ENCODE measurements at regions not wholly inside any gene's neighbourhood (a gene's known extent, or its start where the extent isn't known, plus 50 kb on each side); places are given as distances from the start of the nearest gene placed in this dataset.

DNA sequence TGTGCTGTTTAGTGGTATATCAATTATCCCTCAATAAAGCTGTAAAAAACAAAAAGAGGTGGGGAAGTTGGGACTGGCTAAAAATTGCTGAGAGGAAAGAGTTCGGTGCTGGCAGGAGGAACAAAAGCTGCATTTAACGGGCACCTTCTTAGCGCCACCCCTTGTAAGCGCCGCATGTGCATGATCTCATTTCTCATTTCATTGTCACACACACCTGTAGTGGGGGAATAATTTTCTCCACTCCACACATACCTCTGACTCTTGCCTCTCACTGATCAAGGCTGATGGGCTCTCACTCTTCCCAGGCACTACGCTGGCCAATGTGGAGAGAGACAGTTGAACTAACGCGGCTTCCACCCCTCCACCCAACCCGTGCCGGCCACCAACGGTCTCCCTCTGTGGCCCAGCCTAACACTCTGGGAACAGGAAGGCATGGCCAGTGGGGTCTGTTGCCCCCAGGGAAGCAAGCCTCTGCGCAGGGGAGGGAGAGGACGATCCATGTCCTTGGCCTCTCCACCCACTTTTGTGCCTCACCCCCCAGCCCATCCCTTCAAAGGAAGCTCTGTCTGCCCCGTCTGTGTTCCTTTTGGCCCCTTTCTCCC is 186.7 kb upstream of the SYT13 start:
- DNase-seq = no peak

- no peak for DNase-seq
Measured at GRCh38 chr11:45471266-45471665, 185.1 kb upstream of the SYT13 start.

- DNase-seq = no peak
Measured at GRCh38 chr11:45470794-45471167, 184.6 kb upstream of the SYT13 start.

- DNase-seq = no peak
Measured at GRCh38 chr11:45470151-45470793, 184.1 kb upstream of the SYT13 start.

GRCh38 chr11:45468267-45468856 is 182.2 kb upstream of the SYT13 start:
- no peak for DNase-seq

DNA sequence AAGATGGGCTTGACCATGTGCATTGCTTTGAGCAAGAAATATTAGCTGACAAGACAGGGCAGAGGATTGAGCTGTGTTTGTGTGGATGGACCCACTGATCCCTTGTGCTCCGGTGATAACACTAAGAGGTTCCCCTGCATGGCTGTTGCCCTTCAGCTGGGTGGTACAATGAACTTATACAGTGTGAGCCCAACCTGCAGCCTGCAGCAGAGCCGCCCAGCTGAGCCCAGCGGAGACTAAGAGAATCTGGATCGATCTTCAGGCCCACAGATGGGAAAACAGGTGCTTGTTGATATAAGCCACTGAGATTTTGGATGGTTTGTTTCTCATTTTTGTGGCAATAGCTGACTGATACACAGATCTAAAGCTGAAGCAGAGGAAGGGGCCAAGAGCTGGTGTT is 177.4 kb upstream of the SYT13 start:
- no peak for DNase-seq

GRCh38 chr11:45461514-45461913 is 175.4 kb upstream of the SYT13 start:
- no peak for DNase-seq

DNA sequence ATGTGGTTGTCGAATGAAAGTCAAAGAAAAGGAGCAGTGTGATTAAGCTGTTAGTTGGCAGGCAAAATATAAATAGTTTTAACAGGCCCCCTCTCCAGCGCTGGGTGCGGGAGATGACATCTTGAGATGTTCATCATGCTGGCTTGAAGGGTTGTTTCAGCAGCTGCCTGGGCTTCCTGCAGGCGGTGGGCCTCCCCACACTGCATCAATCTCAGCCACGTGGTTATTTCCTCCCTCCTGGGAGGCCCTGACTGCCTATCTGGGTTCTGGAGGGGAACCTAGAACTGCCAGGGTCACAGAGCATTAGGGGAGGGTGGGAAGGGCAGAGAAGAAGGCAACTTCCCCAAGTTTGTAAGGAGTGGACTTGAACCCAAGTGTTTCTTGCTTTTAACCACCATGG is 173.3 kb upstream of the SYT13 start:
- DNase-seq = no peak

DNA sequence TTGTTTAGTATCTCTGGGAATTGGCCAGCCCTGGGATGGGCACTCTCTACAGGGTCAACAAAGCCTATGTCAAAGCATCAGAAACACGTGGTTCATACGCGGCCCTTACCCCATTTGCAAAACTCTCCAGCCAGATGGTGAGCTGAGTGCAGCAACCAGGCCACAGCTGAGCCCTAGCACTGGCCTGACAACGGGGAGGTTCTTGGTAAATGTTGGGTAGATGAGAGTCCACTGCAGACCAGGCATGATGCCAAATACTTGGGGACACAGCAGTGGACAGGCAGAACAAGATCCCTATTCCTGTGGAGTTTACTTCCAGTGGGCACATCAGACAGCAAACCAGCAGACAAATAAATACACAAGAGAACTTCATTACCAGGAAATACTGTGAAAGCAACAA is 172.1 kb upstream of the SYT13 start:
- no peak for DNase-seq

DNA sequence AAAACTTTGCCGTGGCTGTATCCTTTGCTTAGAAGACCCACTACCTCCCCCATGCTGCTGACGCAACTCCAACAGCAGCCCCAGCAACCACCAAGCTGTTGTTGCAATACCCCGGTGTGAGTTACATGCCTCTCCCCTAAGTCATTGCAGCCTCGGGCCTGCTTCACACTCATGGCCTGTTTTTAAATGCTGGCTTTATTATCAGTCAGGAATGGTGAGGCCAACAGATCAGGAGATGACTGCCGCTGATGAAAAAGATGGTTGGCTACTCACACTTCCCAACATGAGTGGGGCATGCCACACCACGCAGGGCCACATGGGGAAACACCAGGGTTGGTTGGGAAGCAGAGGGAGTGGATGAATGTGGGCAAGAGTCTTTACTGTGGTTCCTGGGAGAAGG is 171.5 kb upstream of the SYT13 start:
- no peak for DNase-seq

- no peak for DNase-seq
Measured at GRCh38 chr11:45456686-45457085, 170.5 kb upstream of the SYT13 start.

GRCh38 chr11:45455536-45455935 is 169.4 kb upstream of the SYT13 start:
- DNase-seq = no peak

GRCh38 chr11:45454917-45455401 is 168.8 kb upstream of the SYT13 start:
- no peak for DNase-seq

DNA sequence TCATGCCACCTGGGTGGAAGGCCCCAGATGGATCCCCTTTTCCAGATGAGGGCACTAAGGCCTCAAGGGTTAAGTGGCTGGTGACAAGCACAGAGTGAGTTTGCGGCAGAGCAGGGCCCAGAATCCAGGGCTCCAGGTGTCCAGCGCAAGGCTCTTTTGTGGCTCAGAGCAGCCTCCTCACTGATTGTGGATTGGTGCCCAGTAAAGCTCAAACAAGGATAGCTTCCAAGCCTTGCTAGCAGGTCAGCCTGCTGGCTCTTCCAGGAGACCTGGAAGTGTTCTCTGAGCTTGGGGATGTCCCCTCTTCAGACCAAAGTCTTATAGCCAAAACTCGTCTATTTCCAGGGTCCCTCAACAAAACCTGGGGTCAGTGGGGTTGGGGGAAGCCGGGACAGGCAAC is 167.6 kb upstream of the SYT13 start:
- no peak for DNase-seq

DNA sequence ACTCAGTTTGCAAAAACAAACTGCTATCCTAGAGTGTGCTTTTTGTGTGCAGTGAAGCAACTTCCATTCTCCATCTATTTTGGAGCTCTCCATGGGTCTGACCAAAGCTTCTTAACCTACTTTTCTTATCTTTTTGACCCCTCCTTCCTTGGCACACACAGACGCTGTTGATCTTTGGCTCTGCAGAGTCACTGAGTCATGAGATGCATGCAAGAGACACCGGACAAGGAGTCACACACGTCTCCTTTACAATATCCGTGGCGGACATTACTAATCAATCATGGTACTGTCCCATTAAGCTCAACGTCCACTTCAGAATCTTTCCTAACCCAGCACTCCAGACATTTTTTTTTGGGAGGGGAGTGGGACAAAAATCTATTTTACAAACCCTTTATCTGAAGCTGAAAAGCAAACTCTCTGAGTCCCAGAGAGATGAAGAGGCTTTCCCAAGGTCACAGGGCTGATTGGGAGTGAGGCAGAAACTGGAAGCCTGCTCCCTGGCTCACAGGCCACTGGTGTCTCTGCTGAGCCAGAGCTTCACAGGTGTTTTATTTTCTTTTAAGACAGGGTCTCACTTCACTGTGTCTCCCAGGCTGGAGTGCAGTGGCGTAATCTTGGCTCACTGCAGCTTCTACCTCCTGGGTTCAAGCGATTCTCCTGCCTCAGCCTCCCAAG is 165.8 kb upstream of the SYT13 start:
- no peak for DNase-seq

- no peak for DNase-seq
Measured at GRCh38 chr11:45450189-45450588, 164.0 kb upstream of the SYT13 start.

GRCh38 chr11:45449036-45449601 is 163.0 kb upstream of the SYT13 start:
- no peak for DNase-seq

DNA sequence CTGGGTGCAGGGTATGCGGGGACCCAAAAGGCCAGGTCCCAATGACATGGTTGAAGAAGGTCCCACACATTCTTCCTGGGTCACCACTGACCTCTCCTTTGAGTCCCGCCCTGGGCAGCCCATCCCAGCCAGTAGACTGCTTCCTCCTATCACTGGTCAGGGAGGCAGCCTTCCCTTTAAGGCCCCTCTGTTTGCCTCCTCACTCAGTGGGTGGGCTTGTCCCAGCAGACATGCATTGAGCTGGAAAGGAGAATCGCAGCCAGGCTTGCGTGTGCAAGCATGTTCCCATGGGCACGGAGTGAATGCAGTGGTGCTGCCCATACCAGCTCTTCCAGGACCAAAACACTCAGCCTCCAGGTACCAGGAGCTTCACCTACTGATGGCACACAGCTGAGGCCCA is 162.4 kb upstream of the SYT13 start:
- no peak for DNase-seq

DNA sequence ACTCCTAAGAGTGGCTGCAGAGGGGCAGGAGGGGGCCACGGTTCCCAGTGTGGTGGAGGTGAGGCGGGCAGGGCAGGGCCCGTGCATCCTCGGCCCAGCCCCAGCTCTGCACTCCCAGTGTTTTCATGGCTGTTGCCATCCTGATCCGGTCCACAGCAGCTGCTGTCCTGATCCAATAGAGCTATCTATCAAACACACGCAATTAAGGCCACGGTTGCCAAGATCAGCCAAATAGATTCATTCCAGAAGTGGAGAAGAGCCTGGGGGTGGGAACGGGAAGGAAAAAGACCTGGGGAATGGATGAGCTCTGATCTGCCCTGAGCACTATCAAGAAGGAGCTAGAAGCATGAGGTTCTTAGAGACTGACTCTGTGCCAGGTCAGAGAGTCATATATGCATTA is 160.9 kb upstream of the SYT13 start:
- DNase-seq = no peak

DNA sequence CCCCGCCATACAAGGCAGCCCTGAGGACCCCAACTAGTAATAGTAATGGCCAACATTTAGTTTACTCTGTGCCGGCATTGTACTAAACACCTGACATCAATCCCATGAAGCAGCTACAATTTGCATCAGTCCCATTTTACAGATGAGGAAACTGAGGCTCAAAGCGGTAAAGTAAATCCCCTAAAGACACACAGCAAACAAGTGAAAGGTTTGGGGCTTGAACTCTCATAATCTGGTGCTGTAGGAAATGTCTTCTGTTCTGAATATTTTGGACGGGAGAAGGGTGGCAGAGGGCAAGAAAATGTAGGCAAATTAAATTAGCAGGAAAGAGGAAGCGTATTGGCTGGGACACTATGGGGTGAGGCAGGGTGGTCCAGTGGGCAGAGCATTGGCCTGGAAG is 160.3 kb upstream of the SYT13 start:
- DNase-seq = no peak

DNA sequence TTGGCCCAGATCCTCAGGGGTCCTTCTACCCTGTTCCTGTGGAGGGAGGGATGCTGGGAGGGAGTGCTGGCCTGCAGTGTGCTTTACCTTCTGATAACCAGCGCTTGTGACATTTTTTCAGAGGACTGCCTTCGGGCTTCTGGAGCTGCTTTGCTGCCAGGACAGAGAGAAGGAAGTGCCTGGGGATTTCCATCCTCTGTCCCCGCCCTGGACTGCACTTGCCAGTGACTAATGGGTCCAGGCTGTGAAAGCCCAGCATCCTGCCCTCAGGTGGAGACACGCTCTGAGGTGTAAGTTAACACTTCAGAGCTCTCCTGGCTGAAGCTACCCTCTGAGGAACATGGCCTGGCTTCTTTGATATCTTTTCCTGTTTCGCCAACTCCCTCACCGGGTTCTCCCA is 158.7 kb upstream of the SYT13 start:
- no peak for DNase-seq

- no peak for DNase-seq
Measured at GRCh38 chr11:45440111-45440510, 154.0 kb upstream of the SYT13 start.

GRCh38 chr11:45436966-45437365 is 150.8 kb upstream of the SYT13 start:
- DNase-seq = no peak

DNA sequence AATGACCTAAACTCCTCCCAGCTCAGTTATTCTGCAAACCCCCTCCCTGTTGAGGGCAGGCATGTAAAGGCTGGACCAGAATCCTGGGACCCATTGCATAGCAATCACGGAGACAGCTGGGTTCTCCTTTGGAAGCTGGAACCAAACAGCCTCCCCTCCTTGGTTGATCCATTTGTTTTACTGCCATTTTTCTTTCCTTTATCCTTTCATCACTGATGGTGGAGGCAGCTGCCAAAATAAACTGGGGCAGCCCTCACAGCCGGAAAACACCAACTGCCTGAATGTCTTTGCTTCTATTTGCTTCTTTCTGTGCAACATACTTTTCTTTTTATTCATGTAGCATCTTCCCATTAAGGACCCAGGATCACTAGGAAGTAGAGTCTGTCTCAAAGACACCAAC is 150.0 kb upstream of the SYT13 start:
- no peak for DNase-seq
